Mesenchymal stem cell (in vitro differentiated cells and primary cell): ENCODE measurements at regions not wholly inside any gene's neighbourhood (a gene's known extent, or its start where the extent isn't known, plus 50 kb on each side); places are given as distances from the start of the nearest gene placed in this dataset.

ENCODE experiments used
- DNase-seq: peaks from one replicate; pipeline ENCODE4 v3.0.0-alpha.2; 2013
- H2AFZ ChIP-seq: one replicate; pipeline ENCODE4 v1.6.1; 2013; ENCODE audit warnings: low read depth, mild to moderate bottlenecking, control low read depth, inconsistent platforms, low read length, moderate library complexity
- H2AK5ac ChIP-seq: 2 replicates; pipeline ENCODE4 v1.6.1; 2013; ENCODE audit warnings: low read length, moderate library complexity, mild to moderate bottlenecking, inconsistent platforms; ENCODE audit not compliant: severe bottlenecking
- H2BK120ac ChIP-seq: one replicate; pipeline ENCODE4 v1.6.1; 2013; ENCODE audit warnings: low read depth, mild to moderate bottlenecking, inconsistent platforms, low read length, moderate library complexity
- H2BK12ac ChIP-seq, 2 experiments: one replicate each; pipeline ENCODE4 v1.6.1; 2013; ENCODE audit warnings: inconsistent platforms in 2 of 2, low read length in 2 of 2, mild to moderate bottlenecking in 2 of 2, moderate library complexity in 2 of 2, control low read depth in 1 of 2
- H2BK15ac ChIP-seq: one replicate; pipeline ENCODE4 v1.6.1; 2013; ENCODE audit warnings: mild to moderate bottlenecking, low read depth, inconsistent platforms; ENCODE audit not compliant: poor library complexity, severe bottlenecking
- H2BK5ac ChIP-seq: 2 replicates; pipeline ENCODE4 v1.6.1; 2013; ENCODE audit warnings: low read depth, mild to moderate bottlenecking, low read length, control low read depth, inconsistent platforms; ENCODE audit not compliant: poor library complexity, severe bottlenecking
- H3K14ac ChIP-seq, 2 experiments: one replicate each; pipeline ENCODE4 v1.6.1; 2013; ENCODE audit warnings: inconsistent platforms in 2 of 2, low read length in 2 of 2, control low read depth in 1 of 2, mild to moderate bottlenecking in 1 of 2, moderate library complexity in 1 of 2
- H3K18ac ChIP-seq, 2 experiments: one replicate each; pipeline ENCODE4 v1.6.1; 2013; ENCODE audit warnings: inconsistent platforms in 2 of 2, low read length in 2 of 2, control low read depth in 1 of 2, low read depth in 1 of 2, mild to moderate bottlenecking in 1 of 2
- H3K23ac ChIP-seq, 2 experiments: one replicate each; pipeline ENCODE4 v1.6.1; 2013; ENCODE audit warnings: inconsistent platforms in 2 of 2, low read length in 2 of 2, mild to moderate bottlenecking in 2 of 2, moderate library complexity in 2 of 2, control low read depth in 1 of 2
- H3K27ac ChIP-seq: 2 replicates; pipeline ENCODE4 v1.5.1; 2013; ENCODE audit warnings: mild to moderate bottlenecking, moderate library complexity, low read length, control low read depth, inconsistent platforms; ENCODE audit not compliant: poor library complexity, severe bottlenecking
- H3K27me3 ChIP-seq, 2 experiments: 2 replicates each; pipeline versions ENCODE4 v1.6.1 to v1.7.0; 2013; ENCODE audit warnings: low read length in 2 of 2, mild to moderate bottlenecking in 2 of 2, moderate library complexity in 2 of 2, control low read depth in 1 of 2, inconsistent platforms in 1 of 2; ENCODE audit not compliant: control insufficient read depth in 1 of 2, insufficient read depth in 1 of 2
- H3K36me3 ChIP-seq, 2 experiments: 2 replicates each; pipeline versions ENCODE4 v1.6.1 to v1.7.0; 2013; ENCODE audit warnings: low read length in 2 of 2, control low read depth in 1 of 2, inconsistent platforms in 1 of 2, low read depth in 1 of 2, mild to moderate bottlenecking in 1 of 2; ENCODE audit not compliant: insufficient read depth in 2 of 2, control insufficient read depth in 1 of 2
- H3K4ac ChIP-seq, 2 experiments: one replicate each; pipeline ENCODE4 v1.6.1; 2013; ENCODE audit warnings: inconsistent platforms in 2 of 2, low read length in 2 of 2, mild to moderate bottlenecking in 2 of 2, moderate library complexity in 2 of 2, control low read depth in 1 of 2, low read depth in 1 of 2
- H3K4me1 ChIP-seq: 2 replicates; pipeline ENCODE4 v1.6.1; 2013; ENCODE audit warnings: low read depth, low read length, control low read depth; ENCODE audit not compliant: control insufficient read depth, insufficient read depth
- H3K4me2 ChIP-seq: 2 replicates; pipeline ENCODE4 v1.6.1; 2013; ENCODE audit warnings: low read length, mild to moderate bottlenecking, inconsistent platforms; ENCODE audit not compliant: poor library complexity, severe bottlenecking
- H3K4me3 ChIP-seq, 2 experiments: 2 replicates each; pipeline versions ENCODE4 v1.5.1 to v1.7.0; 2013; ENCODE audit warnings: low read length in 2 of 2, mild to moderate bottlenecking in 2 of 2, control low read depth in 1 of 2, low read depth in 1 of 2; ENCODE audit not compliant: insufficient read depth in 1 of 2
- H3K79me1 ChIP-seq: replicated peaks from 2 replicates; pipeline ENCODE4 v1.6.1; 2013; ENCODE audit warnings: mild to moderate bottlenecking, control low read depth, low read length, inconsistent platforms; ENCODE audit not compliant: poor library complexity, severe bottlenecking
- H3K9ac ChIP-seq: 2 replicates; pipeline ENCODE4 v1.7.0; 2013; ENCODE audit warnings: mild to moderate bottlenecking, low read length, moderate library complexity
- H3K9me3 ChIP-seq: 2 replicates; pipeline ENCODE4 v1.7.0; 2013; ENCODE audit warnings: mild to moderate bottlenecking, low read length; ENCODE audit not compliant: control insufficient read depth
- H4K8ac ChIP-seq: one replicate; pipeline ENCODE4 v1.6.1; 2013; ENCODE audit warnings: inconsistent platforms, mild to moderate bottlenecking, low read length, moderate library complexity
- H4K91ac ChIP-seq: one replicate; pipeline ENCODE4 v1.6.1; 2013; ENCODE audit warnings: mild to moderate bottlenecking, low read length, inconsistent platforms
- WGBS: methylation state at CpG from one replicate; pipeline ENCODE4 v1.1.7; 2013; ENCODE audit warnings: mixed read lengths; 5-methylcytosine and 5-hydroxymethylcytosine counted together

- Histone ChIP-seq H3K14ac (no peak overlapping the region), H3K79me1 (no peaks in the 10 kb centered on the region), H4K8ac (no peak overlapping the region), H3K27ac (no peak overlapping the region), H3K36me3 (no peaks in the 10 kb centered on the region), H2BK12ac (no peak overlapping the region), H2BK15ac (no peak overlapping the region), H3K27me3 (no peaks in the 10 kb centered on the region), H2AFZ (no peak overlapping the region), H2BK5ac (no peak overlapping the region), H3K23ac (no peak overlapping the region), H3K9me3 (no peaks in the 10 kb centered on the region), H3K4me3 (no peak overlapping the region), H2AK5ac (no peak overlapping the region), H3K18ac (no peak overlapping the region), H3K9ac (no peak overlapping the region), H3K4ac (no peak overlapping the region), H2BK120ac (no peak overlapping the region), H4K91ac (no peak overlapping the region), H3K4me2 (no peak overlapping the region), H3K4me1 (no peaks in the 10 kb centered on the region)
- WGBS: 56% methylated on average over 3 of the region's 3 CpGs
- DNase-seq: peak; percentile 58
Measured at GRCh38 chr5:45038366-45038987, 229.7 kb downstream of the MRPS30 start.

DNA sequence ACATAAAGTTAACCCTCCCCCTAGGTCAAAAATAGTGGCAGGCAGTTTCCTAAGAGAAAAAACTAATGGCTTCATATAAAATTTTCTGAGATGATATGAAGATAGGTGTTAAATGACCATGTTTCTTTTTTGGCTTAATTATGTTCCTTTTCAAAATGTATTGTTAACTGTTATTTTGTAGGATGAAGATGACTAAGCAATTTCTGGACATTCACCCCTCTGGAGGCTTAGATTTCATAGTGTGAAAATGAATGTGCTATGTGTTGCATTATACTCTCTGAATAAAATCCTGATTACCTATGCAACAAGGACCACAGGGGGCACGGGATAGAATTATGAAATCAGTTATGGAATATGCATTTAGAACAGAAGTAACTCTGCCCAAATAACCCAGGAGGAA is 233.5 kb downstream of the MRPS30 start:
- Histone ChIP-seq H2BK12ac (no peak overlapping the region), H3K27ac (no peak overlapping the region), H3K4me3 (no peak overlapping the region), H2AFZ (no peak overlapping the region), H3K4me2 (no peak overlapping the region), H4K8ac (no peak overlapping the region), H3K23ac (no peak overlapping the region), H3K27me3 (no peaks in the 10 kb centered on the region), H2BK5ac (no peak overlapping the region), H3K18ac (no peak overlapping the region), H3K4ac (no peak overlapping the region), H2BK120ac (no peak overlapping the region), H3K36me3 (no peaks in the 10 kb centered on the region), H2AK5ac (no peak overlapping the region), H2BK15ac (no peak overlapping the region), H3K14ac (no peak overlapping the region), H3K79me1 (no peaks in the 10 kb centered on the region), H3K9me3 (no peaks in the 10 kb centered on the region), H4K91ac (no peak overlapping the region), H3K4me1 (no peaks in the 10 kb centered on the region), H3K9ac (no peak overlapping the region)
- no peak for DNase-seq
- WGBS: no CpG with 5 or more reads among the region's 1 CpG

DNA sequence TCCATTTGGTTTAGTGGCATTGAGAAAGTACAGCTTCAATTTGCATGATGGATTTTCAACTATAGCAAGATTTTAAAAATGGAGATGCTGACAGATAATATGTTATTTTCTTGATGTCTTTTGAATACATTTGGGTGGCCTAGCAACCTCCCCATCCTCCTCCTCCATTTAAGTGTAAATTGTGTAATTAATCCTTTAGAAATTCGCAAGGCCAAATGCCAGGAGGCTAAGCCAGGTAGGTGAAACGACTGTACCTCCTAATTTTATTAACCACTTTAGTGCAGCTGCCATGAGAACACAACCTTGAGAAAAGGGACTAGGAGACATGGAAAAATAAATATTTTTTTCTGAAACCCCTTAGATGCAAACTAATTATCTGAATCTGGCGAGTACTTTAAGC is 248.8 kb downstream of the MRPS30 start:
- Histone ChIP-seq H3K4me2 (no peak overlapping the region), H3K36me3 (no peaks in the 10 kb centered on the region), H2BK120ac (no peak overlapping the region), H3K4ac (no peak overlapping the region), H2BK15ac (no peak overlapping the region), H3K9me3 (no peaks in the 10 kb centered on the region), H2BK12ac (no peak overlapping the region), H4K91ac (no peak overlapping the region), H2BK5ac (no peak overlapping the region), H3K18ac (no peak overlapping the region), H2AFZ (no peak overlapping the region), H2AK5ac (no peak overlapping the region), H3K23ac (no peak overlapping the region), H3K4me3 (no peak overlapping the region), H3K27ac (no peak overlapping the region), H3K27me3 (no peaks in the 10 kb centered on the region), H3K79me1 (no peaks in the 10 kb centered on the region), H4K8ac (no peak overlapping the region), H3K4me1 (no peaks in the 10 kb centered on the region), H3K9ac (no peak overlapping the region), H3K14ac (no peak overlapping the region)
- WGBS: 20% methylated on average over 1 of the region's 3 CpGs
- DNase-seq: no peak

- no peaks in the 10 kb centered on the region for H3K9me3 ChIP-seq
- no peak overlapping the region for H2AK5ac ChIP-seq
- no peaks in the 10 kb centered on the region for H3K27me3 ChIP-seq
- H3K79me1 ChIP-seq: no peaks in the 10 kb centered on the region
- H3K36me3 ChIP-seq: no peaks in the 10 kb centered on the region
- H2BK5ac ChIP-seq: no peak overlapping the region
- no peak overlapping the region for H2BK12ac ChIP-seq
- no peak overlapping the region for H2BK15ac ChIP-seq
- H3K9ac ChIP-seq: no peak overlapping the region
- no peak overlapping the region for H4K8ac ChIP-seq
- no peak overlapping the region for H3K23ac ChIP-seq
- H2BK120ac ChIP-seq: no peak overlapping the region
- H3K4me3 ChIP-seq: no peak overlapping the region
- H4K91ac ChIP-seq: no peak overlapping the region
- DNase-seq: no peak
- H3K18ac ChIP-seq: no peak overlapping the region
- no peak overlapping the region for H3K4me2 ChIP-seq
- H2AFZ ChIP-seq: no peak overlapping the region
- no peaks in the 10 kb centered on the region for H3K4me1 ChIP-seq
- H3K27ac ChIP-seq: no peak overlapping the region
- H3K4ac ChIP-seq: no peak overlapping the region
- 69% methylated on average over 2 of the region's 2 CpGs for WGBS
- H3K14ac ChIP-seq: no peak overlapping the region
Measured at GRCh38 chr5:45060724-45061123, 252.0 kb downstream of the MRPS30 start.
